UCSD-AML1 (cell line): ENCODE measurements at regions not wholly inside any gene's neighbourhood (a gene's known extent, or its start where the extent isn't known, plus 50 kb on each side); places are given as distances from the start of the nearest gene placed in this dataset.

Source experiments
- DNase-seq: peaks from one replicate; lab custom pipeline; 2025; ENCODE audit not compliant: unreplicated experiment; lab: John Stamatoyannopoulos, UW

DNA sequence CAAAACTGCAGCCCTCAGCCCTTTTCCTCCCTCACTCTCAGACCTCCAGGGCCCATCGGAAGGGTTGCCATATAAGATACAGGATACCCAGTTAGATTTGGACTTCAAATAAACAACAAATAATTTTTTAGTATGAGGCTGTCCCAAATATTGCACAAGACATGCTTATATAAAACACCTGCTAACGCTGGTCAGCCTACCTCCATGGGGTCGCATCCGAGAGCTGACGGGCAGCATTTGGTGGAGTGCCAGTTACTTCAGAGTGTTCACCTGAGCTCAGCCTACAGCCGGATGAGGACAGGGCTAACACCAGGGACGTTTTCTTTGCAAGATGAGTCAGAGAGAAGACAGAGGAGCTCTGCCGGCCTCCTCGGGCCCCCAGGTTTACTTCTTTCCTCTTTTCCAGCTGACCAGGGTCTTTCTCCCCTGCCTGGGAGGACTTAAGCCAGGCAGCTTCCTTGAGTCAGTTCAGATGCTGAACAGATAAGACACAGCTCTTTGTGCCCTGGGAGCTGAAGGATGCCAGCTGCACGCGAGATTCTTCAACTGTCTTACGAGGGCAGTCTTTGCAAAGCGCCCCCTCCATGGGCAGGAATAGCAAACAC lies 141.2 kb upstream of the KCNG1 start:
- DNase-seq = no peak

- no peak for DNase-seq
Measured at GRCh38 chr20:51162015-51162414, 139.1 kb upstream of the KCNG1 start.

DNA sequence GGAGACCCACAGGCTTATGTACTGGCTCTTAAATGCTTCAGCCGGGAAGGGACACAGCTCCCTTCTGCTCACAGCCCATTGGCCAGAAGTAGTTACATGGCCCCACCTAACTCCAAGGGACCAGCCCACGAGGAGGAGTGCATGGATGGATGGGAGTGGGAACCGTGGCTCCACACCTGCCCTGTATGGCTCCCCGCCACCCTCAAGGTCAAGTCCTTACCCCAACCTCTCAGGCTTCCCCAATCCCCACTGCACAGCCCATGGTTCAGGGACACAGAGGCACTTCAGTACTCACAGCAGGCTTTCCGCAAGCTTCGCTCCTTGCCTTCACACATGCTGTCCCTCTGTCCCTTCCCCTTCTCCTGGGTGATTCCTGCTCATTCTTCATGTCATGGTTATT lies 137.9 kb upstream of the KCNG1 start:
- no peak for DNase-seq

DNA sequence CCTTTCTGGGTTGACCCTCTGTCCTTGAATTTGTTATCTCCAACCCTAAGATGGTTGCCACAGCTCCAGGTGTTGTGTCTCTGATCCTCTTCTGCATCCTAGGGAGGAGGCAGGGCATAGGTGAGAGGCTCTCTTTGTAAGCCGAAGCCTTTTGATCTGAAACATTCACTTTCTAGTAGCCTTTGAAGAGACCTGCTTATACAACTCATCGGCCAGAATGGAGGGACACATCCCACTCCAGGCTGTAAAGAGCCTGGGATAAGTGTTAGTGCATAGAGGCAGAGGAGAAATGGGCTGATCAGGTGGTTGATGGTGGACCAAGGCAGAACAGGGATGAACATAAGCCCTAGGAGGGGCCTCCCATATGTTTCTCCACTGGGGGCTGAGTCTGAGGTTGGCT lies 137.1 kb upstream of the KCNG1 start:
- no peak for DNase-seq

GRCh38 chr20:51159303-51159702 lies 136.4 kb upstream of the KCNG1 start:
- no peak for DNase-seq

DNA sequence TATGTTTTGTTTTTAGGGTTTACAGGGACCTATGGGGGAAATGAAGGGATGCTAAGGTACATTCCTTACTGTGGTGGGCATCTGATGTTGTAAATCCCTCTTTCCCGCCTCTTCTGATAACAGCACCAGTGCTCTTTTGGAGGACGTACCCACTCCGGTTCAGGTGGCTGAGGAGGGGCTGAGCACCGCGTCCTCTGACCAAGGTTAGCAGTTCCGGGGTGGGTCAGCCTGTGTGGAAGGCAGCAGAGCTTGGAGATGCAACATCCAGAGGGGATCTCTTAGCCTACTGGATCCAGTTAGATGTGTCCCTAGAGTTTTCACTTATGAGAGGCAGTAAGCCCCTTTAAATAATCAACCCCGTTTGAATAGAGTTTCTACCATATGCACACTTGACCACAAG lies 135.3 kb upstream of the KCNG1 start:
- no peak for DNase-seq

GRCh38 chr20:51156041-51156982 lies 133.4 kb upstream of the KCNG1 start:
- DNase-seq = no peak

GRCh38 chr20:51154708-51155690 lies 132.1 kb upstream of the KCNG1 start:
- no peak for DNase-seq

GRCh38 chr20:51153867-51154707 lies 131.2 kb upstream of the KCNG1 start:
- DNase-seq = no peak

- DNase-seq = no peak
Measured at GRCh38 chr20:51148941-51149340, 126.0 kb upstream of the KCNG1 start.

DNA sequence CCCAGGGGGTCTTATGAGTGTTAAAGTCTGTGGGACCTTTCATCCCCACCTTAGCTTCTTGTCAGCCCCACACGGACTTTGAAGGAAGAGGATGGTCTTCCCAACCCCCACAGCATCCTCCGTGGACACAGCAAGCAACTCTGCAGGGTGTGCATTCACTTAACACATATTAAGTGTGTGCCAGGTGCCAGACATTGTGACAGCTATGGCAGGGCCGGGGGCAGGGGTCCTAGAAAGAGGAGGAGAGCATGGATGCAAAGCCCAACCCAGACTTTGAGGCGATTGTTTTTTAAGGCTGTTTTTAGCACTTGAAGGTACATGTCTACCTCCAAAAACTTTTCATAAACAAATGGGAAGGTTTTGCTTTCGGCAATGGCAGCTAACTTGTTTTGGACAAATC lies 121.6 kb upstream of the KCNG1 start:
- no peak for DNase-seq

- DNase-seq = no peak
Measured at GRCh38 chr20:51143652-51144051, 120.7 kb upstream of the KCNG1 start.

DNA sequence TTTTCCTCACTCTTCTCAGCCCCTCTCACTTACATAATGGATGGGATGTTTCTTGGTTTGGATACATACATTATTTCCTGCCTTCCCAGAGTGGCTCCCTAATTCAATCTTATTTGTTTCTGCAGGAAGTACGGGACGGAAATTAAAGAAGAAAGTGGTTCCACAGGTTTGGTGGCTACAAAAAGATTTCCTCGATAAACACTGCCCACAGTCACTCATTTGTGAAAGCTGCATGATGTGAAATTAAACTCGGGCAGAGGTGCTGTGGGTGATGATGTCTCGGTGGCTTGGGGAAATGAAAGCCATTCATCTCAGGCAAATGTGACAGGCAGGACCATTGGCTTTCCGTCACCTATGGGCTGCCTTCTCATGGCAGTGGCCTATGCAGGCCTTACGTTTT lies 119.5 kb upstream of the KCNG1 start:
- DNase-seq = no peak

GRCh38 chr20:51140671-51141070 lies 117.8 kb upstream of the KCNG1 start:
- no peak for DNase-seq

DNA sequence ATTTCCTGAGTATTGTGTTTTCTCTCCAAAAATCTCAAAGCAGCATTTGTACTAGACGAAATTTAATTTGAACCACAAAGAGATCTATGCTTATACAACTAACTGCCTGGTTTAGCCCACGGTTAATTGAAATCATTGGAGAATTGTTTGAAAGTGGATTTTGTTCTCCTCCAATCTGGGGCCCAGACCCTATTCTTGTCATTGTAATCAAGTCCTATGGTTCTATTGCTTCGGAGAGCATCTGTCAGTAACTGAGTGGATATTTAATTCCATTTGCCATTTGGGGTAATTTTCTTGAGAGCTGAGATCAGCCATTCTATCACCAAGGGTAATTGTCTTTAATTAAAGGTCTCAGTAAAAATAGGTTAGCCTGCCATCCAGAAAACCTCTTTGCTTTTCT lies 117.0 kb upstream of the KCNG1 start:
- no peak for DNase-seq

DNA sequence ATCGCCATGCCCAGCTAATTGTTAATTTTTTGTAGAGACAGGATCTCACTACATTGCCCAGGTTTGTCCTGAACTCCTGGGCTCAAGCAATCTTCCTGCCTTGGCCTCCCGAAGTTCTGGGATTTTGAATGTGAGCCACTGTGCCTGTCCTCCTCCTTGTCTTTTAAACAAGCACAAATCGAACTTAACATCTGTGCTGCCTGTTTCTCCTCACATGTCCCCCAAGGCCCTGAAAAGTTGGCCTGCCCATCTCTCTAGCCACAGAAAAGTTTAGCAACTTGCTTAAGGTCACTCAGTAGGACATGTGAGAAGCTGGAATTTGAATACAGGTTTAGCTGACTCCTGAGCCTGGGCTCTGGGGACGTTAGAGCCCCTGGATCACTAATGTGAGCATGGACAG lies 115.7 kb upstream of the KCNG1 start:
- DNase-seq = no peak

GRCh38 chr20:51137461-51137860 lies 114.6 kb upstream of the KCNG1 start:
- no peak for DNase-seq

- no peak for DNase-seq
Measured at GRCh38 chr20:51135926-51136715, 113.2 kb upstream of the KCNG1 start.

GRCh38 chr20:51134405-51134804 lies 111.5 kb upstream of the KCNG1 start:
- DNase-seq = no peak

DNA sequence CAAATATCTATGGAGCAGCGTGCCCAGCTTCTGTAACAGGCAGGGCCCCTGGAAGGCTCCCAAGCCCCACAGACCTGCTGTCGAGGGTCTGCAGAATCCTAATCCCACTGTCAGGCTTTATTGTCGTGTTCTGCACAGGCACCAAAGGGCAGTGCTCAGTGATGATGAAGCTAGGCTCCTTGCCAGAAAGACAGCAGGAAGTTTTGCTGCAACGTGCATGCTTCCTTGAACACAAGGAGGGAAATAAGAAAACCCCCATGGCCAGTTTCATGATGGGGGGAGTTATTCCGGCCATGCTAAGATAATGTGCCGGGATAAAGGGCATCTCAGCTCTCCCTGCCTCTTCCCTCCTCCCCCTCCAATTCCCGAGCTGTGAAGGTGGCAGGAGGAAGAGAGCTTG lies 109.4 kb upstream of the KCNG1 start:
- DNase-seq = no peak
